ENCODE measurements at regions not wholly inside any gene's neighbourhood (a gene's known extent, or its start where the extent isn't known, plus 50 kb on each side); places are given as distances from the start of the nearest gene placed in this dataset.
"Not testable (repeated sequence)": the region's sequence is repeated elsewhere in the genome, so short reads cannot be mapped to it uniquely, and the experiment has no call there.

DNA sequence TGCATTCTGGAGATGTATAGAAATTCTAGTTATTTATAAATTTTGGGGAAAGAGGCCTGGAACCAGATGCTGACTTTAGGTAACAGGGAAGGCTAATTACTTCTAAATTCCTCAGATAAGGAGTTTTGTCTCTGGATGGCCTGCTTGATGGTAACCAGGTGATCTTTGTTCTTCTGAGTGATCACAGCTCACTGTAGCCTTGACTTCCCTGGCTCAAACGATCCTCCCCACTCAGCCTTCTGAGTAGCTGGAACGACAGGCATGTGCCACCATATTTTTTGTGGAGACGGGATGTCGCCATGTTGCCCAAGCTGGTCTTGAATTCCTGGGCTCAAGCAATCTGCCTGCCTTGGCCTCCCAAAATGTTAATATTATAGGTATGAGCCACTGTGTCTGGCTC lies 54.4 kb upstream of the MSH6 start:
- DNase-seq, result no peak

DNA sequence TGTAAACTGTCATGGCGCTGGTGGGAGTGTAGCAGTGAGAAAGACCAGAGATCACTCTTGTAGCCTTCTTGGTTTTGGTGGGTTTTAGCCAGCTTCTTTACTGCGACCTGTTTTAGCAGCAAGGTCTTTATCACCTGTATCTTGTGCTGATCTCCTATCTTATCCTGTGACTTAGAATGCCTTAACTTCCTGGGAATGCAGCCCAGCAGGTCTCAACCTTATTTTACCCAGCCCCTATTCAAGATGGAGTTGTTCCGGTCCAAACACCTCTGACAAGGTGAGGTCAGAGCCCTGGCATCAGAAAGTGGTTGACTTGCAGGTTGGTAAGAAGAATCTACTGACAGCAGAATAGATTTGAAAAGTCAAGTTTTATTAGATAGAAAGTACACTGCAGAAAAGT lies 55.0 kb upstream of the MSH6 start:
- no peak for DNase-seq

GRCh38 chr2:47726978-47727377 lies 56.0 kb upstream of the MSH6 start:
- not testable (repeated sequence) for DNase-seq

DNA sequence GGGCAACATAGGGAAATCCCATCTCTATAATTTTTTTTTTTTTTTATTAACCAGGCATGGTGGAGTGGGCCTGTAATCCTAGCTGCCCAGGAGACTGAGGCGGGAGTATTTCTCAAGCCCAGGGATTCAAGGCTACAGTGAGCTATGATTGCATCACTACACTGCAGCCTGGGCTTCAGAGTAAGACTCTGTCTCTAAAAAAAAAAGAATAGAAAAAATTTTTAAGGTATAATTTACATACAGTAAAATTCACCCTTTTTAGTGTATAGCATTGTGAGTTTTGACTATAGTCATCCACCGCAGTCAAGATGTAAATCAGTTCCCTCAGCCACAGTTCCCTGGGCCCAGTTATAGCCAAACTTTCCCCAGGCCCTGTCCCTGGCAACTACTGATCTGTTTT lies 57.1 kb upstream of the MSH6 start:
- DNase-seq, result no peak

- no peak for DNase-seq
Measured at GRCh38 chr2:47724221-47724981, 58.5 kb upstream of the MSH6 start.

DNA sequence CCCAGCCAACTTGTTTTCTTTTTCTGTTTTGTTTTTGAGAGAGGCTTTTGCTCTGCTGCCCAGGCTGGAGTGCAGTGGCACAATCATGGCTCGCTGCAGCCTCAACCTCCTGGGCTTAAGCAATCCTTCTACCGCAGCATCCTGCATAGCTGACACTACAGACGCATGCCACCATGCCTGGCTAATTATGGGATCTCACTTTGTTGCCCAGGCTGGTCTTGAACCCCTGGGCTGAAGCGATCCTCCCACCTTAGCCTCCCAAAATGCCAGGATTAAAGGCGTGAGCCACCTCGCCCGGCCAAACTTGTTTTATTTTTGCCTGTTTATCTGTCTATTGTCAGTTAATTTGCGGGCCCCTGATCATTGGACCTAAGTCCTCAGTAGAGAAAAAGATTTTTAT lies 61.6 kb upstream of the MSH6 start:
- no peak for DNase-seq

GRCh38 chr2:47720559-47720958 lies 62.4 kb upstream of the MSH6 start:
- DNase-seq, result no peak

- DNase-seq, result no peak
Measured at GRCh38 chr2:47720036-47720435, 62.9 kb upstream of the MSH6 start.

- DNase-seq, result no peak
Measured at GRCh38 chr2:47719099-47719498, 63.8 kb upstream of the MSH6 start.

DNA sequence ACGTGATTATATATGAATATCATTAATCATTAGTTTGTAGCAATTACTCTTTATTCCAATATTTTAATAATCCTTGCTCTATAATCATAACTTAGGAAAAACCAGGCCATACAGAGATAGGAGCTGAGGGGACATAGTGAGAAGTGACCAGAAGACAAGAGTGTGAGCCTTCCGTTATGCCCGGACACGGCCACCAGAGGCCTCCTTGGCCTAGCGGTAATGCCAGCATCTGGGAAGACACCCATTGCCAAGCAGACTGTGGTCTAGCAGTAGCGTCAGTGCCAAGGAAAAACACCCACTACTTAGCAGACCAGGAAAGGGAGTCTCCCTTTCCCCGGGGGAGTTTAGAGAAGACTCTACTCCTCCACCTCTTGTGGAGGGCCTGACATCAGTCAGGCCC lies 66.6 kb upstream of the MSH6 start:
- DNase-seq, result not testable (repeated sequence)

GRCh38 chr2:47715552-47715951 lies 67.4 kb upstream of the MSH6 start:
- no peak for DNase-seq

- DNase-seq, result no peak
Measured at GRCh38 chr2:47708801-47709499, 74.0 kb upstream of the MSH6 start.

DNA sequence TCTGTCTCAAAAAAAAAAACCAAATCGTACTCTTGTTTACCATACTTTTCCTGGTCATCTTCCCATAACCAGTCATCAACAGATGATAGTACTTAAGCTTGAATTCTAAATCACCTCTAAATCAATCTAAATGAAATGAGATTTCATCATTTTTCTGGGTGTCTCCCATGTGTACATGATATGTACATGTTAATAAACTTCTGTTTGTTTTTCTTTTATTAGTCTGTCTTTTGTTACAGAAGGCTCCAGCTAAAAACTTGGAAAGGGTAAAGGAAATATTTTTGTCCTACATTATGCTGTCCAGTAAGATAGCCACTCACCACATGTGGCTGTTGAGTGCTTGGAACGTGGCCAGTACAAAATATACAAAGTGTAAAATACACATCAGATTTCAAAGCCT lies 78.7 kb upstream of the MSH6 start:
- DNase-seq, result no peak

GRCh38 chr2:47699533-47700215 lies 83.3 kb upstream of the MSH6 start:
- no peak for DNase-seq

- not testable (repeated sequence) for DNase-seq
Measured at GRCh38 chr2:47698436-47698972, 84.4 kb upstream of the MSH6 start.

DNA sequence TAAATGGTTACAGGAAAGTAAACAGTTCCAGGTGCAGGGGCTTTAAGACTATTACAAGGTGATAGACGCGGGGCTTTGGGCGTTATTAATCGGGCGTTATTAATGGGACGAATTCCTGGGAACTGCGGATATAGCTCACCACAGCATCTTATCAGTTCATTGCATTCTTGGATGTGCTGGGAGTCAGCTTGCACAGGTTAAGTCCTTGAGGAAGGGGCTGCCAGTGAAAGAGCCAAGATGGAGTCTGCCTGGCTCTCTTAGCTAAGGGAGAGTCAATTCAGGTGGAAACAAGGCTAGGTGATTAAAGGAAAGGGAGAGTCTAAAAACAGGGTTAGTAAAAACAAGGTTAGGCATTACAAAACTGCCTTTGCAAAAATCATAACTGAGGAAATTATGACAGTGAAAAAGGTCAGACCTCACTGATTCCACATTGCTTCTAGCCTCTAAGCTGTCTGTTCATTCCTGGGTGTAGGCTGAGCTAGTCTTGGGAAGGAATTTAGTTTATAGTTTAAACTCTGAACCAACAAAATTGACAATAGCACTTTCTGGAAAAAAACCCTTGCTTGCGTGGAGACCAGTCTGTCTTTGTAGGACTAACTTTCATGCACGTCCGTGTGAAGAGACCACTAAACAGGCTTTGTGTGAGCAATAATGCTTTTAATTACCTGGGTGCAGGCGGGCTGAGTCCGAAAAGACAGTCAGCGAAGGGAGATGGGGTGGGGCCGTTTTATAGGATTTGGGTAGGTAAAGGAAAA lies 85.1 kb upstream of the MSH6 start:
- not testable (repeated sequence) for DNase-seq

DNA sequence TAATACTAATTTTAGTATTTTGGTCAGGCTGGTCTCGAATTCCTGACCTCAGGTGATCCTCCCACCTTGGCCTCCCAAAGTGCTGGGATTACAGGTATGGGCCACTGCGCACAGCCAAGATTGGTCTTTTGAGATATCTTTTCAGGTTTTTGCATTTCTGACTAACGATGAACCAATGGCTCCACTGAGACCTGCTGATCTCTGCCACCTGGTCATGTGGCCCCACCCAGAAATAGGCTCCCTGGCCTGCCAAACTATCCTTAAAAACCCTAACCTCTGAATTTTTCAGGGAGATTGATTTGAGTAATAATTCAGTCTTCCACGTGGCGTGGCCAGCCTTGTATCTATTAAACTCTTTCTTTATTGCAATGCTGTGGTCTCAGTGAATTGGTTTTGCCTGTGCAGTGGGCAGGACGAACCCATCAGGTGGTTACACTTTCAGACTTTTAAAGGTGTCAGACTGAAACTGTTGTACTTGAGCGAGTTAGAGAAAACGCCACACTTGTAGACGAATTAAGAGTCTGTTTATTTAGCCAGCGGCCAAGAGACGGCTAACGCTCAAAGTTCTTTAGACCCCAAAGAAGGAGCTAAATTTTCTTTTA lies 85.8 kb upstream of the MSH6 start:
- no peak for DNase-seq

GRCh38 chr2:47696478-47696831 lies 86.5 kb upstream of the MSH6 start:
- DNase-seq, result no peak

DNA sequence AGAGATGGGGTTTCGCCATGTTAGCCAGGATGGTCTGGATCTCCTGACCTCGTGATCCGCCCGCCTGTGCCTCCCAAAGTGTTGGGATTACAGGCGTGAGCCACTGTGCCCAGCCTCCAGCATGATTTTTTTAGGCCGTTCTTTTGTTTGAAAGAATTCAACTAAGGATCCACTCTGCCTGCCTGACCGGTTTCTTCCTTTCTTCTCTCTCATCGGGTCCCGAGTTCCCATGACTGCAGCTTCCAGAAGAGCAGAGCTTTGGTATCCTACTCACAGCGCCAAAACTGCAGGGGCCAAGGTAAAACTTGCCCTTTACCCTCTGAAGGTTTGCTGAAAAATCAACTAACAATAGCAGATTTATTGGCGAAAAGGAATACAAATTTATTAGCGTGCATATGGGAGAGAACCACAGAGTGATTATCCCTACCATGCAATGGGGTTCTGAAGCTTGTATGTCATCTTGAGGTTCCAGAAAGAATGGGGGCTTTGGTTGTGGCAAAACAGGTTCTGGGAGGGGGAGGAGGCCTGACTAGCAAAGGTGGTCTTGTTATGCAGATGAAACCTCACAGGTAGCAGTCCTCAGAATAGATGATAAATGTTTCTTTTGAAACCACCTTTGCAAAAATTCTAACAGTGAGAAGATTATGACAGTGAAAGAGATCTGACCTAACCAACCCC lies 87.0 kb upstream of the MSH6 start:
- DNase-seq, result no peak

- not testable (repeated sequence) for DNase-seq
Measured at GRCh38 chr2:47694451-47694850, 88.5 kb upstream of the MSH6 start.

DNA sequence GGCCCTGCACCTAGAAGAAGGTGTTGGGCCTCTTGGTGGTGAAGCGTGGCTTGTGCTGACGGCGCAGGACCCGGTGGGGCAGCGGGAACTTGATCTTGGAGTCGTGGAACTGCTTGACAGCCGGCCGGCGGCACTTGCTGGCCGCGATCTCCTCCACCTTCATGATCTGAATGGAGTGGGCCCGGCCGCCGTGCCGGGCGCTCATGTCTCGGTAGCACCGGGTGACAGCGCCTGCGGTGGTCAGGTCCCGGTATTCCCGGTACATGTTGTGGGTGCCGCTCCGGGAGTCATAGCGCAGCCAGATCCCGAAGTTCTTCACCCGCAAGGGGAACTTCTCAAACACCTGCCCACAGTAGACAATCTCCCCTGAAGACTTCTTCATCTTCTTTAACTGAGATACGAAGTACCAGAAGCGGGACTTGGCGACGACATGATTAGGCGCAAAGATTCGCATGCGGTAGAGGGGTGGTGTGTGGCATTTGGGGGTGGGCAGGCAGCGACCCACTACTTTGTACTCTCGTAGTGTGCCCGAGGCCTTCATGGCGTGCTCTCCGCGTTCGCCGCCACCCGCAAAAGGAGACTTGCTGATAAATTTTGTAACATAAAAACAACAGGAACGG lies 92.1 kb upstream of the MSH6 start:
- not testable (repeated sequence) for DNase-seq

DNA sequence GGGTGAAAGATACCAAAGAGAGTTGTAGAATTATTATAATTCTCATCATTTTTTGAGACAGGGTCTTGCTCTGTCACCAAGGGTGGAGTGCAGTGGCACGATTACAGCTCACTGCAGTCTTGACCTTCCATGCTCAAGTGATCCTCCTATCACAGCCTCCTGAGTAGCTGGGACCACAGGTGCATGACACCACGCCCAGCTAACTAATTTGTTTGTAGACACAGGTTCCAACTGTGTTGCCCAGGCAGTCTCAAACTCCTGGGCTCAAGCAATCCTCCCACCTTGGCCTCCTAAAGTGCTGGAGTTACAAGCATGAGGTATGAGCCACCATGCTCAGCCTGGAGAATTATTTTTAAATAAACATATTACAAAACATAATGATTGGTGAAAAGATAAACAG lies 92.8 kb upstream of the MSH6 start:
- no peak for DNase-seq

Measured in NCI-H2029 treated with DMSO at 0.1 percent for 48 hours (cell line).